ENCODE measurements at regions not wholly inside any gene's neighbourhood (a gene's known extent, or its start where the extent isn't known, plus 50 kb on each side); places are given as distances from the start of the nearest gene placed in this dataset.

DNA sequence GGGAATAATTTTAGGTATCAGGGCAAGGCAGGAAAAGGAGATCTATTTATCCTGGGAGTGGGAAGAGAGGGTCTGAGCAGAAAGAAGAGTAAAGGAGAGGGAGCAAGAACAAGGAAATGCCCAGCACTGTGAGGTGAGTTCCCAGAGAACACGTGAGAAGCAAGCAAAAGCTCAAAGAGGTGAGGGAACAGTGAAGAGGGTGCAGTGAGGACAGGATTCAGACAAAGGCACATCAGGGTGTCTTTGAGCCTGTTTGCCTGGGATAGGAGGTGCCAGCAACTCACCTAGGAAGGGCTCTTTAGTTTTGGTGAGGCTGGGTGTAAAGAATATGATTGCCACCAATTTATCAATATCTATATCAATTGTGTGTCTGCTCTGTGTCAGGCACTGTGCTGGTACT is 88.9 kb upstream of the NRXN3 start:
- TF ChIP-seq, protein P1, sequence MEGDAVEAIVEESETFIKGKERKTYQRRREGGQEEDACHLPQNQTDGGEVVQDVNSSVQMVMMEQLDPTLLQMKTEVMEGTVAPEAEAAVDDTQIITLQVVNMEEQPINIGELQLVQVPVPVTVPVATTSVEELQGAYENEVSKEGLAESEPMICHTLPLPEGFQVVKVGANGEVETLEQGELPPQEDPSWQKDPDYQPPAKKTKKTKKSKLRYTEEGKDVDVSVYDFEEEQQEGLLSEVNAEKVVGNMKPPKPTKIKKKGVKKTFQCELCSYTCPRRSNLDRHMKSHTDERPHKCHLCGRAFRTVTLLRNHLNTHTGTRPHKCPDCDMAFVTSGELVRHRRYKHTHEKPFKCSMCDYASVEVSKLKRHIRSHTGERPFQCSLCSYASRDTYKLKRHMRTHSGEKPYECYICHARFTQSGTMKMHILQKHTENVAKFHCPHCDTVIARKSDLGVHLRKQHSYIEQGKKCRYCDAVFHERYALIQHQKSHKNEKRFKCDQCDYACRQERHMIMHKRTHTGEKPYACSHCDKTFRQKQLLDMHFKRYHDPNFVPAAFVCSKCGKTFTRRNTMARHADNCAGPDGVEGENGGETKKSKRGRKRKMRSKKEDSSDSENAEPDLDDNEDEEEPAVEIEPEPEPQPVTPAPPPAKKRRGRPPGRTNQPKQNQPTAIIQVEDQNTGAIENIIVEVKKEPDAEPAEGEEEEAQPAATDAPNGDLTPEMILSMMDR (optimal IDR thresholded peaks at IDR 0.05 in 1 of 3, IDR thresholded peaks at IDR 0.05 in 1 of 3, conservative IDR thresholded peaks at IDR 0.05 in 1 of 3; ENCODE audit: extremely low read depth in 1 of 3, insufficient read depth in 2 of 3, low read length in 3 of 3): no peak
- TF ChIP-seq EZH2 (IDR thresholded peaks at IDR 0.05; ENCODE audit: low read length): no peak

Data from keratinocyte (primary cell).